ENCODE measurements at regions not wholly inside any gene's neighbourhood (a gene's known extent, or its start where the extent isn't known, plus 50 kb on each side); places are given as distances from the start of the nearest gene placed in this dataset.

- H3K9me3 ChIP-seq (ENCODE audit: low read depth), result no peaks in the 10 kb centered on the region
- no peak for DNase-seq
- H3K36me3 ChIP-seq (ENCODE audit: low read depth), result no peaks in the 10 kb centered on the region
- H4K20me1 ChIP-seq (ENCODE audit: insufficient read depth), result no peaks in the 10 kb centered on the region
- no peak overlapping the region for H3K4me2 ChIP-seq (ENCODE audit: unreplicated experiment)
- H3K27ac ChIP-seq, result no peak overlapping the region
- no peak overlapping the region for H3K9ac ChIP-seq
- no peak overlapping the region for H2AFZ ChIP-seq
- H3K79me2 ChIP-seq (ENCODE audit: insufficient read depth), result no peaks in the 10 kb centered on the region
- no peaks in the 10 kb centered on the region for H3K4me1 ChIP-seq (ENCODE audit: insufficient read depth)
- 6 to 9% methylated on average over 2 of the region's 2 CpGs for WGBS, 2 experiments (ENCODE audit: low coverage in 1 of 2, low lambda C conversion rate in 2 of 2, missing lambda C conversion rate in 2 of 2)
- no peaks in the 10 kb centered on the region for H3K27me3 ChIP-seq (replicated peaks; ENCODE audit: insufficient read depth)
- in situ Hi-C loops (cut with MboI), result no loop called here
- no peaks in the 10 kb centered on the region for H3K9me2 ChIP-seq (ENCODE audit: insufficient read depth)
- TF ChIP-seq EZH2phosphoT487 (IDR thresholded peaks at IDR 0.05; ENCODE audit: insufficient read depth, low read depth), result no peak
- TF ChIP-seq EZH2 (IDR thresholded peaks at IDR 0.05; ENCODE audit: insufficient read depth, poor library complexity, severe bottlenecking), result no peak
- no peak overlapping the region for H3K4me3 ChIP-seq
- no peaks in the 10 kb centered on the region for H3F3A ChIP-seq (ENCODE audit: insufficient read depth)
Measured at GRCh38 chr3:166302331-166302730, 465.1 kb upstream of the BCHE start.

- in situ Hi-C loops (cut with MboI), result no loop called here
- TF ChIP-seq EZH2phosphoT487 (IDR thresholded peaks at IDR 0.05; ENCODE audit: insufficient read depth, low read depth) (no peak), EZH2 (IDR thresholded peaks at IDR 0.05; ENCODE audit: insufficient read depth, poor library complexity, severe bottlenecking) (no peak)
- Histone ChIP-seq H2AFZ (no peak overlapping the region), H3K79me2 (ENCODE audit: insufficient read depth) (no peaks in the 10 kb centered on the region), H3K27me3 (replicated peaks; ENCODE audit: insufficient read depth) (no peaks in the 10 kb centered on the region), H3K4me3 (no peak overlapping the region), H3K27ac (no peak overlapping the region), H3K4me2 (ENCODE audit: unreplicated experiment) (no peak overlapping the region), H4K20me1 (ENCODE audit: insufficient read depth) (no peaks in the 10 kb centered on the region), H3K9me3 (ENCODE audit: low read depth) (no peaks in the 10 kb centered on the region), H3K4me1 (ENCODE audit: insufficient read depth) (no peaks in the 10 kb centered on the region), H3F3A (ENCODE audit: insufficient read depth) (no peaks in the 10 kb centered on the region), H3K9me2 (ENCODE audit: insufficient read depth) (no peaks in the 10 kb centered on the region), H3K36me3 (ENCODE audit: low read depth) (no peaks in the 10 kb centered on the region), H3K9ac (no peak overlapping the region)
- 19 to 21% methylated on average over 5 of the region's 5 CpGs for WGBS, 2 experiments (ENCODE audit: low coverage in 1 of 2, low lambda C conversion rate in 2 of 2, missing lambda C conversion rate in 2 of 2)
- no peak for DNase-seq
Measured at GRCh38 chr3:166296179-166296783, 459.1 kb upstream of the BCHE start.

- Histone ChIP-seq H3K4me3 (no peak overlapping the region), H3K27ac (no peak overlapping the region), H2AFZ (no peak overlapping the region), H4K20me1 (ENCODE audit: insufficient read depth) (no peaks in the 10 kb centered on the region), H3K4me2 (ENCODE audit: unreplicated experiment) (no peak overlapping the region), H3K9me2 (ENCODE audit: insufficient read depth) (no peaks in the 10 kb centered on the region), H3K4me1 (ENCODE audit: insufficient read depth) (no peaks in the 10 kb centered on the region), H3K9ac (no peak overlapping the region), H3K27me3 (replicated peaks; ENCODE audit: insufficient read depth) (no peaks in the 10 kb centered on the region), H3K36me3 (ENCODE audit: low read depth) (no peaks in the 10 kb centered on the region), H3F3A (ENCODE audit: insufficient read depth) (no peaks in the 10 kb centered on the region), H3K9me3 (ENCODE audit: low read depth) (no peaks in the 10 kb centered on the region), H3K79me2 (ENCODE audit: insufficient read depth) (no peaks in the 10 kb centered on the region)
- TF ChIP-seq EZH2 (IDR thresholded peaks at IDR 0.05; ENCODE audit: insufficient read depth, poor library complexity, severe bottlenecking) (no peak), EZH2phosphoT487 (IDR thresholded peaks at IDR 0.05; ENCODE audit: insufficient read depth, low read depth) (no peak)
- in situ Hi-C loops (cut with MboI), result no loop called here
- WGBS, 2 experiments (ENCODE audit: low coverage in 1 of 2, low lambda C conversion rate in 2 of 2, missing lambda C conversion rate in 2 of 2), result 9 to 14% methylated on average over 5 of the region's 5 CpGs
- DNase-seq, result no peak
Measured at GRCh38 chr3:166291186-166291955, 454.1 kb upstream of the BCHE start.

GRCh38 chr3:166285001-166285400 lies 447.8 kb upstream of the BCHE start:
- DNase-seq, result no peak
- in situ Hi-C loops (cut with MboI), result no loop called here

More at GRCh38 chr3:166285001-166285400, 447.8 kb upstream of the BCHE start:
- TF ChIP-seq EZH2phosphoT487 (IDR thresholded peaks at IDR 0.05; ENCODE audit: insufficient read depth, low read depth) (no peak), EZH2 (IDR thresholded peaks at IDR 0.05; ENCODE audit: insufficient read depth, poor library complexity, severe bottlenecking) (no peak)
- no peaks in the 10 kb centered on the region for H3K9me3 ChIP-seq (ENCODE audit: low read depth)
- no peaks in the 10 kb centered on the region for H4K20me1 ChIP-seq (ENCODE audit: insufficient read depth)
- WGBS, 2 experiments (ENCODE audit: low coverage in 1 of 2, low lambda C conversion rate in 2 of 2, missing lambda C conversion rate in 2 of 2), result 39 to 49% methylated on average over 2 of the region's 2 CpGs
- no peak overlapping the region for H3K27ac ChIP-seq
- no peaks in the 10 kb centered on the region for H3F3A ChIP-seq (ENCODE audit: insufficient read depth)
- no peak overlapping the region for H3K4me3 ChIP-seq
- no peaks in the 10 kb centered on the region for H3K4me1 ChIP-seq (ENCODE audit: insufficient read depth)
- no peaks in the 10 kb centered on the region for H3K27me3 ChIP-seq (replicated peaks; ENCODE audit: insufficient read depth)
- no peak overlapping the region for H3K4me2 ChIP-seq (ENCODE audit: unreplicated experiment)
- H3K36me3 ChIP-seq (ENCODE audit: low read depth), result no peaks in the 10 kb centered on the region
- no peak overlapping the region for H2AFZ ChIP-seq
- H3K9me2 ChIP-seq (ENCODE audit: insufficient read depth), result no peaks in the 10 kb centered on the region
- H3K79me2 ChIP-seq (ENCODE audit: insufficient read depth), result no peaks in the 10 kb centered on the region
- no peak overlapping the region for H3K9ac ChIP-seq
